GM21619 (cell line): ENCODE measurements at regions not wholly inside any gene's neighbourhood (a gene's known extent, or its start where the extent isn't known, plus 50 kb on each side); places are given as distances from the start of the nearest gene placed in this dataset.
"Not testable (repeated sequence)": the region's sequence is repeated elsewhere in the genome, so short reads cannot be mapped to it uniquely, and the experiment has no call there.

ENCODE experiments used
- ATAC-seq: cut with Tn5 transposase; IDR thresholded peaks from one replicate; pipeline ENCODE4 v1.9.1; 2021; ENCODE audit not compliant: unreplicated experiment

DNA sequence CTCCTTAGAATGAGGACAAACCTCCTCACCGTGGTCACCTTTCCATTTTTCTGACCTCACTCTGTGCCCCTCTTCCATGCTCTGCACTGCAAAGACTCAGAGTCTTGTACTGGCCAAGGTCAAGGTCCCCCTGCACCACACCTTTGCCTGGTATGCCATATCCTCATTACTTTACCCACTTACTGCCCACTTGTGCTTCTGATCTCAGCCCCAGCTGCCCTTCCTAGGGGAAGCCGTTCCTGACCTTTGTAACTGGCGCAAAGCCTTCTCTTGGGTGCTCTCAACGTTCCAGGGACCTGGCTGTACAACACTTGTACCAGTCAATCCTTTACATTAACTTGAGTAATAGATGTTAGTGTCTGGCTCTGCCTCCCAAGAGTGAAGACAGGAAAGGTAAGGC lies 256.0 kb downstream of the SV2B start:
- no peak for ATAC-seq

DNA sequence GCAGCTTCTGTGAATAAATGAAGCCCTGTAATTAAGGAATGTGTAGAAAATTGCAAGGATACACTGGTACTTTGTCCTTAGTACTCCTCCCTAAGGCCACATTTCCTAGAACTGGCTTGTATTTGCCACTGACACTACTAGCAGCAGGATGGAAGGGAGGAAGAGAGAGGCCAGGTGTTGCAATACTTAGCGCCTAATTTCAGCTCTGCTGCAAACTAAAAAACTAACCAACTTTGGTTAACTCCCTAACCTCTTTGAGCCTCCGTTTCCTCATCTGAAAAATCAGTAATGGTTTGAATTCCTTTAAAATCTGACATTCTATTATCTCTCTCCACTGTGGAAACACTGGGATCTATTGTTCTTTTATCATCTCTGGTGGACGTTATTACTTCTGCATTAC lies 257.0 kb downstream of the SV2B start:
- no peak for ATAC-seq

DNA sequence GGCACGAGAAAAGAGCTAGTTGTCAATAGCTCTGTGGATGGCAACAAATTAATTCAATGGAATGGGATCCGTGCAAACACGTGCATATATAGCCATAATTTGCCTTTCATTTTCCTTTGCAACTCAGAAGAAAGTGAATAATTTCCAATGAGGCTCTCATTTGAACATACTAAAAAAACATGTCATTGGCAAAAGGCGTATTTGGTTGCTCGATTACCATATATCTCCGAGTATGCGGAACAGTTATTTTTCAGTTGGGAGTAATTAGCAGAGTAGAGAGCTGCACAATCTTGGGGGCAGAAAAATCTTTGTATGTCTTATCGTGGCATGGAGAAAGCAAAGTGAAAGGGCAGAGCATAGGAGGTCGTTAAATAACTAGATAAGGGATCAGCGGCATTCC lies 257.4 kb downstream of the SV2B start:
- ATAC-seq: no peak

DNA sequence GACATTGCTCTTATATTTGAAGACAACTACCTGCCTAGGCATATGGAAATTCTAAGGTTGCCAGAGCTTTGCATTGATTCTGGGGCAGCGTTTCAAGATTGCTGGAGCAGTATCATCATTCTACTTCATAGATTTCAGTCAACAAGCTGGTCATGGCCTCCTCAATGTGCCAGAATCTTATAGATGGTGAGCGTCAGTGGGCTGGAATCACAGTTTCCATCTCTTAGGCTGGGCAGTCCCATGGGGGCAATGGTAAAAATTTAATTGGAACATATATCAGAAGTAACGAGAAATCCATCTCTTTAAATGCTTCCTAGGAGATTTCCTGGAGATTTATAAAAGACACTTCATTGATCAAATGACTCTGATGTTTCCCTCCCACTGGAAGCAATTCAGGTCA lies 258.3 kb downstream of the SV2B start:
- no peak for ATAC-seq

DNA sequence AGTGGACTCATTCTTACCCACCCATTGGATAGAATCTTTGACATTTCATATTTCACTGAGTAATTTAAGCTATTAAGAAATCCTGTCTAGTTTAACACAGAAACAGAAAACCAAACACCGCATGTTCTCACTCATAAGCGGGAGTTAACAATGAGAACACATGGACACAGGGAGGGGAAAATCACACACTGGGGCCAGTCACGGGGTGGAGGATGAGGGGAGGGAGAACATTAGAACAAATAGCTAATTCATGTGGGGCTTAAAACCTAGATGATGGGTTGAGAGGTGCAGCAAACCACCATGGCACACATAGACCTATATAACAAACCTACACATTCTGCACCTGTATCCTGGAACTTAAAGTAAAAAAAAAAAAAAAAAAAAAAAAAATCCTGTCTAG lies 261.6 kb downstream of the SV2B start:
- ATAC-seq: not testable (repeated sequence)

DNA sequence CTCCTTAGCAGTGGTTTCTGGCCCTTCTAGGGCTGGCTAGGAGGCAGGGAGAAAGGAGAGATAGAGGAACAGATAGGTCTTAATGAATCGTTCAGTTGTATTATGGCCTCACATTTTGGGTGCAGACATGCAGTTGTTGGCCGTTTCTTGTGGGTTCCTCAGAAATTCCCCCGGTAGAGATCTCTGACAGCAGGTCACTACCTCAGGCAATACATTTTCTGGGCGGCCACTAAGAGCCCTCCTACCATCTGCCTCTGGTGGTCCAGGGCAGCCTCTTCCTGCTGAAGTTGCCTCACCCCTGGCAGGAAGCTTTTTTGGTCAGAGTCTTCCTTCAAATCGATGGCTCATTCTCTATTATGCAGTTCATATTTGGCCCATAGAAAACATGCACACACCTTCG lies 266.1 kb downstream of the SV2B start:
- ATAC-seq: no peak

DNA sequence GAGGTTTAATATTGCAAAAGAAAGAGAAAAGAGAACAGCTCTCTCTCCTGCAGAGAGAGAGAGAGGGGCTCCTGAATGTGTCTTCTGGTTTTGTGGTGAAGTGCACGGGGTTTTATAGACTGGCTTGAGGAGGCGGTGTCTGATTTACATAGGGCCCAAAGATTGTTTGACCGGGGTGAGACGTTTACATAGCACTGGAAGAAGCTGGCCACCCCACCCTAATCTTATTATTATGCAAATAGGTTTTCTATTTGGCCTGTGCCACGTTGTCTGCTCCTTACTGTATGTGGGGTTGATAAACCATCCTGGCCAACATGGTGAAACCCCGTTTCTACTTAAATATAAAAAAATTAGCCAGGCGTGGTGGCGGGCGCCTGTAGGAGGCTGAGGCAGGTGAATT lies 268.6 kb downstream of the SV2B start:
- ATAC-seq: no peak

DNA sequence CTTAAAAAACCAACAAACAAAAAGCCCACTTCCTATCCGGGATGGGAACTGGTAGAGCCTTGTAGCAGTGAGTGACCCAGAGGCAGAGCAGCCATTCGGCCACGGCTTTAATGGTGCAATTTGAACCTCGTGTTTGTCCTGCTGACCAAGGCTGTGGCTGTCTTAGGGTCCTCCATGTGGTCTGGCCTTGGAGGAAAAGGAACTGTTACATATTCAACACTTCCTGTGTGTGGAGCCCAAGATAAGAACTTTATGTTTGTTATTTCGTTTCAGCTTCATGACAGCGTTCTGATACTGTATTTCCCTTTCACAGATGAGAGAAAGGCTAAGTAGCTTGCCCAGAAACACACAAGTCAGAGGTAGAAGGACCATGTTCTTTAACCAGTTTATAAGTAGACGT lies 269.8 kb downstream of the SV2B start:
- no peak for ATAC-seq

DNA sequence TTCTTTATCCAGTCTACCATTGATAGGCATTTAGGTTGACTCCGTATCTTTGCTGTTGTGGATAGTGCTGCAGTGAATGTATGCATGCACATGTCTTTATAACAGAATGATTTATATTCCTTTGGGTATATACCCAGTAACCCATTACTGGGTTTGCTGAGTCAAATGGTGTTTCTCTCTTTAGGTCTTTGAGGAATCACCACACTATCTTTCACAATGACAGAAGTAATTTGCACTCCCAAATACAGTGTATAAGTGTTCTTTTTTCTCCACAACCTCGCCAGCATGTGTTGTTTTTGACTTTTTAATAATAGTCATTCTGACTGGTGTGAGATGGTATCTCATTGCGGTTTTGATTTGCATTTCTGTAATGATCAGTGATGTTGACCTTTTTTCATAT lies 271.3 kb downstream of the SV2B start:
- ATAC-seq: not testable (repeated sequence)

DNA sequence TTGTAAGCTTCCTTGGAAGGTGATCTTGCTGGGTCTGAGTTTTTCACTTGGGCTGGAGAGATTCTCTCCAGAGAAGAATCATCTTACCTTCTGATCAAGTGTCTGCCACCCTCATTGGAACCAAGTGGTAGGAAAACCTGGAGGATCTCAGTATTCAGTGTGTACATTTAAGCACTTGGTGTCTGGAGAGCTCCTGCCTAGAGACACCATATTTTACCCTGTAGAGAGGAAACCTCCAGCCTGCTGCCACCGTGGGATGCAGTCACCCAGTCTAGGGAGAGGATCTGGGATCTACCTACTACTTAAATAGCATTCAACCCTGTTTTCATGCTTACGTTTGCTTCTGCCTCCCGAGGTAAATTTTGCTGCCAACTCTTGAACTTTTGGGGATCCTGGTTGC lies 274.3 kb downstream of the SV2B start:
- ATAC-seq: no peak

DNA sequence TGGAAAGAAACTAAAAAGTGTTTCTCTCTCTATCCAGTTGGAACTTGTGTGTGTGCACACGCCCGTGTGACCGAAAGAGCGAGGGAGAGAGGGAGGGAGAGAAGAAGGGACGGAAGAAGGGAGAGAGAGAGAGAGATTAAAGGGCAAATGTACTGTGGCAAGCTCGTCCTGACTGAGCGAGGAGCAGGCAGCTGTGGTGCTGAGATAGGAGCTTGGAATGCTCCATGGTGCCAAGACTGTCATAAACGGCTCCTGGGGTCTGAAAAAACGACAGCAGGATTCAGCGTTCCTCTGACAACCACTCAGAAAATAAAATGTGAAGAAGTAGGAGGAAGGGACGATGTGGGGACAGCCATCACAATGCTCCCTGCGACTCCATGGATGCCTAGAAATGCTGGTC lies 276.0 kb downstream of the SV2B start:
- ATAC-seq: no peak

DNA sequence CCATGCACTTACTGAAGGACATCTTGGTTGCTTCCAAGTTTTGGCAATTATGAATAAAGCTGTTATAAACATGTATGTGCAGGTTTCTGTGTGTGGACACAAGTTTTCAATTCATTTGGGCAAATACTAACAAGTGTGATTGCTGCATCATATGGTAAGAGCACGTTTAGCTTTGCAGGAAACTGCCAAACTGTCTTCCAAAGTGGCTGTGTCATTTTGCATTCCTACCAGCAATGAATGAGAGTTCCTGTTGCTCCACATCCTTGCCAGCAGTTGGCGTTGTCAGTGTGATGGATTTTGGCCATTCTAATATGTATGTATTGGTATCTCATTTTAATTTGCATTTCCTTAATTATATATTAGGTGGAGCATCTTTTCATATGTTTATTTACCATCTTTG lies 280.1 kb downstream of the SV2B start:
- no peak for ATAC-seq

DNA sequence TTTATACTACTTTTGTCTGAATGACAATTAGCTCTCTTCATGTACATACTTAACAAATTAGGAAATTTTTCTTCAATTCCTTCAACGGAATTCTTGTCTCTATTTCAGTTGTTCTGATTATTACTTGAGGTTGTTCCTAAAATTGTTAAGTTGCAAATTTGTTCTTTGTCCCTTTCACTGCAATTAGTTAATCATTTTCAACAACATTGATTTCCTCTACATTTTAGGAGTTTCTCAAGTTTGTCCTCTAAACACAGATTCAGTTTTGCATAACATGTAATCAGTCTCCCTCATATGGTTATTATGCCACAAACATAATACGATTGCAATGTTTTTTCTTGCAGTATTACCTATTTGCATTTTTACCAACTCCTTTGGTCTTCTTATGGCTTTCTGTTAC lies 283.5 kb downstream of the SV2B start:
- ATAC-seq: no peak

DNA sequence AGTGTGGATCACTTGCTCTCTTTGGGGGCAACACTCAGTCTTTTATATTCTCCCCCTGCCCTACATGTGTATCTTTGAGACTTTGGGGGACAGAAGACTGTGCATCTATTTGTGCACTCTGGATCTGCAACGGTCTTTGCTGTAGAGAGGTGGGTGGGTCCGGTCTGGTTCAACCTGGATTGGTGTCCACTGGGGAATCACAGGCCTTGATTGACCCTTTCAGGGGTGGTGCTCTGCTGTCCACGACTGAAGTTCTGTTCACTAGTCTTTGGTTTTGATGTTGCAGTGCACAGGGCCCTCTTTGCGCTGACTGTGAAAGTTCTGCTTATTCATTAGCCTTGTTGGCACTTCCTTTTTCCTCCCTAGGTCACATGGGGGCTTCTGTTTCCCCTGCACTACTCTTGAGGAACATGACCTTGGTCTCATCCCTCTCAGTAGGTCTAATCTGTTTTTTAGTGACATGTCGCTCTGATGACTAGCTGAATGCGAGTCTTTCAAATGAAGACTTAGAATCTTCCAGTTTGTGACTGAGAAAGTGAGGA lies 284.2 kb downstream of the SV2B start:
- ATAC-seq: no peak

DNA sequence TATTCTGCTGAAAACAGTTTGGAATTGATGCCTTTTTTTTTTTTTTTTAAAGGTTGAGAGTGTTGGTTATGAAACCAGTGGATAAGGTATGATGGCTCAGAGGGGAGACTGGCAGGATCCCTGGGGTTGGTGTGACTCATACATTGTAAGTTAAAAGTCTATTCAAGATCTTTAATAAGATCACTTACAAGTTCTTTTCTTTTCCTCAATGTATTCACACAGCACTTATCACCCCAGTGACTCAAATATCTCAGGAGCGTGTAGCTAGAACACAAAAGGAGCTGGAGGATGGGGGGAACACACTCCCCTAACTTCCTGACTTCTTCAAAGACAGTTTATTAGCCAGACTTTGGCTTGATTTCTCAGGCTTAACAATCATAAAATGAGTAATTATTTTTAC lies 285.3 kb downstream of the SV2B start:
- ATAC-seq: no peak

DNA sequence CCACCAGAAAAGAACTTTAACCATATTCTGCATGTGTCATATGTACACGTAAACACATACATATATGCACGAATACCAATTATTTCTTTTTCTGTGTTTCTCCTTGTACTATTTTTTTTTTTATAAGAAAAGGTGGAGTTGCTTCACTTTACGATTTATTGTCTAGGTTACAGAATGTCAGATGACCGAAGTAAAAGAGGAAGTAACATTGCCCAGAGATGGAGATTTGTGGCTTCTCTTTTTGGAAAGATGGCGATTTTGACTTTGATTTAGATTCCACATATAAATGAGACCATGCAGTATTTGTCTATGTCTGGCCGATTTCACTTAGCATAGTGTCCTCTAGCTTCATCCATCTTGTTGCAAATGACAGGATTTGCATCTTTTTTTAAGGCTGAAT lies 293.1 kb downstream of the SV2B start:
- ATAC-seq: no peak

DNA sequence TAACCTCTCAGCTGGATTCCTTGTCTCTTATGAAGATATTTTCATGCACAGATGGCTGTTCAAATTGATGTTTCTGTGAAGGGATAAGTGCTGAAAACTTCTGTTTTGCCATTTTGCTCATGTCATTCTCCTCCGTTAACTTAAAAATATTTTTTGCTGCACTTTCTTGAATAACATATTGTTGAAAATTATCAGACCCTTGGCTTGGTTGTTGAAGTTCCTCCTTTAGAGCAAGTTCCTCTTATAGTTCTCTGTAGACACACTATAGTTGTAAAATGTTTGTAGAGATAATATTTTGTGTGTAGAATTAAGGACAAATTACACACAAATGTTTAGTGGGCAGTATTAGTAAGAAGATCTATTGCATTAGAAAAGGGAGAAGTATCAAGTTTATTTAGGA lies 300.4 kb downstream of the SV2B start:
- no peak for ATAC-seq

DNA sequence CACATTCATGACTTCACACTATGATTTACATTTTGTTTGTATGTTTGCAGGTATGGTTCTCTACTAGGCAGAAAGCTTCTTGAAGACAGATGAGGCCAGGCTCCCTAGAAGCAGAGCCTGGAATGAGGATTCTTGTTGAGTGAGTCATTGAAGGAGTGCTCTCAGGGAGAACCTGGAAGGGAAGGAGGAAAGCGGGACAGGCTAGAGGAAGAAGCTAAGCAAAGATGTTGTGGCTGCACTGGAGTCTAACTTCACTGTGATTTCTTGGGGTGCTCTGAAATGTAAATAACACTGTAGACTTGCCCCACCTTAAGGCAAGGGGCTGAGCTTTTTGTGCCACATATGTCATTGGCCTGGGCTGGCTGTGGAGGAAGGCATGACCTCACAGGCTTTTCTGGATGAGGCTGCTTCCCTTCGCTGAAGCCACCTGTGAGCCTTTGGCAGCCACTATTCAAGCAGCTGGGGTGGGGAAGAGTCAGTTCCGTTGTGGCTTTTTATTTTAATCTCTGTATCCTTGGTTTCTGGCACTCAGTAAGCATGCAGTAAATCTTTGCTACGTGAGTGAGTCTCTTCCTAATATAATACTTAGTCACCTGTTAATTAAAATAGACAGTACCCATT lies 307.3 kb downstream of the SV2B start:
- ATAC-seq: no peak

DNA sequence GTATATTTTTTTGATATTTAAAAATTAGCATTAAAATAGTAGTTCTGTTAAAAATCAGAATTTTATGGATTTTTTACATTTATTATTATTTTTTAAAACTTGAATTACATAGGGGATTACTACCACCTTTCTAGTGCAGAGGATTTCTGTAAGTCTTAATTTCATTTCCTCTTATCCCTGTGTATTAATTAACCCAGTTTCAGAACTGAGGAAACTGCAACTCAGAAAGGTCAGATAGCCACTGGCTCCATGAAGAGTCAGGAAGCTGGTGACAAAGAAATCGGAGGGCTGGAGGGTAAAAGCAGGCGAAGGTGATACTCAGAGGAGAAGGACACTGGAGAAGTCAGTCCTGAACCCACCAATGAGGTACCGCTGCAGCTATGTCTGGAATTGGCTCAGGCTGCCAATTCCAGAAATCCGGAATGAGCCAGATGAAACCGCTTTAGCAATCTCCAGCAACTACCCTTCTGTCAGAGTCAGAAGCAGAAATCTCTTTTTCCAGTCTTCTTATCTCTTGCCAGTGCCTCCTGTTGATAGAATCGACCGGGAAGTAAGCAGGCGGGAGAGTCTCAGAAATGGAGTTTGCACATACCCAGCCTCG lies 308.5 kb downstream of the SV2B start:
- no peak for ATAC-seq

DNA sequence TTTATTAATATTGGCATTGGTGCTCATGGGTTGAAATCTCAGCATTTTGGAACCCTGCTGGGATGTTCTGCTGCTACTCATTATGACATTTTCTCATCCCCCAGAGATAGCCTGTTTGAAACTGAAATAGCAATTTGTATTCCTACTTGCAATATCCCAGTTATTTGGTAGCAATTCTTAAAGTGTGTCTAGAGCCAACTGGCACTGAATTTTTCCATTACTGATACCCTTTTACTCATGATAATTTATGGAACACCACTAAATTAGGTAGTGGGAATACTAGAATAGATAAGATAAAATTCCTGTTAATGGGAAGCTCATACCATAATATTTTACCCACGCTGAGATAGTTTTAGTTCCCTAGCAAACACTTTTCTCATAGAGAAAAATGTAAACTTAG lies 309.3 kb downstream of the SV2B start:
- no peak for ATAC-seq

DNA sequence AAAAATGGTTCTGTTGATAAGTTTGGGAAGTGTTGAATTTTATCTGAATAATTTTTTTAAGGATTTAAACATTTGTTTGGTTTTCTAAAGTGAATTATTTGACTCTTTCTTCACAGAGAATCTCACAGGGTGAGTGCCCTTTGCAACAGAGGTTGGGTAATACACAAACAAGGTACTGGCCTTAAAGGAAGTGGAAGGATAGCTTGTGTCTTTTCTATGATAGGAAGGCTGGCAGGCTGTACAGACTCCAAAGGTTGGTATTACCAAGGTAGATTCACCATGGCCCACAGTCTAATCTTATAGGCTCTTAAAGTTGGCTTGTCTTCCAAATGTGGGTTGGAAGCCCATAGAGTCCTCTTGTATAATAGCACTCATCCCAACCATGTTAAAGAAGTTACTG lies 311.5 kb downstream of the SV2B start:
- ATAC-seq: no peak

DNA sequence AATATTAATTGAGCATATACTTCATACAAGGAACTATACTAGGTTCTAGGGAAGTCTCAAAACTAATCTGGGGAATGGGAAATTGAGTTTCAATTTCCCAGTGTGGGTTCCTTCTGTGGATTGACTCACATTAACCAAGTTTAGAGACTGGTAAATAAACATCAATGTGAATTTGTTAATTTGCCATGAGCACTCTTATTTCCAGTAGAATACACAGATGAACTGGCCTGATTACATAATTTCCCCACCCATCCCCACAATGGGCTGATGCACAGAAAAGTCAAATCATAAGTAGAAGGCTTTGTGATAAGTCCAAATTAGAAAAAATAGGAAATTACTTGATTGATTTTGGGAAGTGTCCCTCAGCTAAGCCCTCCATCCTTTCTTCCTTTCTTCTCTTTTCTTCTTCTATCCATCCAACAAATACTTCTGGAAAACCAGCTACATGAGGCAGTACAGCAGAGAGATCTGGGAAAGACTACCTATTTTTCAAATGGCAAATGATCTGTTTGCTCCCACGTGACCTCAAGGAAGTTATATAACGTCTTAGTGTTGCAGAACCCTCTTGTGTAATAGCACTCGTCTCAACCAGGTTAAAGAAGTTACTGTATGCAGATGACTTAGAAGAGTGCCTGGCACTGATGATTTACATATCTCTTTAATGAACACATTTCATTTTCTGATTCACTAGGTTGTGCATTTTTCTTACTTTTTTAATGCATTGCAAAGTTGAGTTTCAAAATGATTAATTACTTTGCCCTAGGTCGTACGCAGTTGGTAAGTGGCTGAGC lies 312.3 kb downstream of the SV2B start:
- no peak for ATAC-seq
